Parathyroid adenoma (tissue), 2 donors: ENCODE measurements at regions not wholly inside any gene's neighbourhood (a gene's known extent, or its start where the extent isn't known, plus 50 kb on each side); places are given as distances from the start of the nearest gene placed in this dataset.

Experiments
- H2AFZ ChIP-seq: fragments of 300-600 bp; sonication (generic); one replicate; pipeline ENCODE4 v1.7.0; 2017; ENCODE audit warnings: antibody characterized with exemption, mild to moderate bottlenecking
- H3K27ac ChIP-seq: fragments of 300-600 bp; sonication (generic); one replicate; pipeline ENCODE4 v1.7.0; 2017
- H3K27me3 ChIP-seq: fragments of 300-600 bp; sonication (generic); one replicate; pipeline ENCODE4 v1.7.0; 2017; ENCODE audit warnings: low read length; ENCODE audit not compliant: control insufficient read depth, insufficient read depth
- H3K36me3 ChIP-seq: fragments of 300-600 bp; sonication (generic); one replicate; pipeline ENCODE4 v1.7.0; 2017; ENCODE audit warnings: low read length; ENCODE audit not compliant: control insufficient read depth, insufficient read depth
- H3K4me1 ChIP-seq: fragments of 300-600 bp; sonication (generic); one replicate; pipeline ENCODE4 v1.7.0; 2017; ENCODE audit warnings: control low read depth
- H3K4me2 ChIP-seq: fragments of 300-600 bp; sonication (generic); one replicate; pipeline ENCODE4 v1.7.0; 2017; ENCODE audit warnings: low read length
- H3K4me3 ChIP-seq: fragments of 300-600 bp; sonication (generic); one replicate; pipeline ENCODE4 v1.7.0; 2017; ENCODE audit warnings: low read depth, low read length
- H3K79me2 ChIP-seq: fragments of 300-600 bp; sonication (generic); one replicate; pipeline ENCODE4 v1.7.0; 2017; ENCODE audit warnings: control low read depth
- H3K9ac ChIP-seq: fragments of 300-600 bp; sonication (generic); one replicate; pipeline ENCODE4 v1.7.0; 2017; ENCODE audit warnings: mild to moderate bottlenecking
- H3K9me3 ChIP-seq: fragments of 300-600 bp; sonication (generic); one replicate; pipeline ENCODE4 v1.7.0; 2017; ENCODE audit warnings: low read length; ENCODE audit not compliant: control insufficient read depth
- TF ChIP-seq, protein P1 (sequence below): fragments of 300-600 bp; sonication (generic); IDR thresholded peaks from one replicate; pipeline ENCODE4 v1.7.0; 2017; ENCODE audit warnings: antibody characterized with exemption, mild to moderate bottlenecking
- donor health status: primary hyperparathyroidism.

DNA sequence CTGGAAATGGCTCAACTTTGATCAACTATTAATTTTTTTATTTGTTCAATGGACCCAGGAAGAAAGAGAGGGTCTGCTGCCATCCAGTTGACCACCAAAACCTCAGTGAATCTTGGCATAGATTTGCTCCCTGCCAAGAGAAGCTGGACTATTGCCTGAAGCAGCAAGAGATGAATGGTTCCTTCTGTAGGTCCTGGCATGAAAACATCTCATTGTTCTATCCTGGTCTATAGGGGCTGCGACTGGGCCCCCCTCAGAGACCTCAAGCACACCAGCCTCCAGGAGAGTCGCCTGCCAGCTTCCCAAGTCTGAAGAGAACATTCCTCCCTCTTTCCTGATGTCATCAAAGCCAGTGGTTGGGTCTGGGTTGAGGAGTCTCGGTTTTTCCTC, 204.9 kb downstream of the TMX1 start:
- no peaks in the 10 kb centered on the region for H3K4me1 ChIP-seq
- H2AFZ ChIP-seq, result no peak overlapping the region
- no peaks in the 10 kb centered on the region for H3K79me2 ChIP-seq
- H3K4me3 ChIP-seq, result no peak overlapping the region
- H3K27me3 ChIP-seq, result no peaks in the 10 kb centered on the region
- no peaks in the 10 kb centered on the region for H3K9me3 ChIP-seq
- H3K4me2 ChIP-seq, result no peak overlapping the region
- TF ChIP-seq, protein P1, sequence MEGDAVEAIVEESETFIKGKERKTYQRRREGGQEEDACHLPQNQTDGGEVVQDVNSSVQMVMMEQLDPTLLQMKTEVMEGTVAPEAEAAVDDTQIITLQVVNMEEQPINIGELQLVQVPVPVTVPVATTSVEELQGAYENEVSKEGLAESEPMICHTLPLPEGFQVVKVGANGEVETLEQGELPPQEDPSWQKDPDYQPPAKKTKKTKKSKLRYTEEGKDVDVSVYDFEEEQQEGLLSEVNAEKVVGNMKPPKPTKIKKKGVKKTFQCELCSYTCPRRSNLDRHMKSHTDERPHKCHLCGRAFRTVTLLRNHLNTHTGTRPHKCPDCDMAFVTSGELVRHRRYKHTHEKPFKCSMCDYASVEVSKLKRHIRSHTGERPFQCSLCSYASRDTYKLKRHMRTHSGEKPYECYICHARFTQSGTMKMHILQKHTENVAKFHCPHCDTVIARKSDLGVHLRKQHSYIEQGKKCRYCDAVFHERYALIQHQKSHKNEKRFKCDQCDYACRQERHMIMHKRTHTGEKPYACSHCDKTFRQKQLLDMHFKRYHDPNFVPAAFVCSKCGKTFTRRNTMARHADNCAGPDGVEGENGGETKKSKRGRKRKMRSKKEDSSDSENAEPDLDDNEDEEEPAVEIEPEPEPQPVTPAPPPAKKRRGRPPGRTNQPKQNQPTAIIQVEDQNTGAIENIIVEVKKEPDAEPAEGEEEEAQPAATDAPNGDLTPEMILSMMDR, result no peak
- no peak overlapping the region for H3K27ac ChIP-seq
- H3K36me3 ChIP-seq, result no peaks in the 10 kb centered on the region
- H3K9ac ChIP-seq, result no peak overlapping the region

DNA sequence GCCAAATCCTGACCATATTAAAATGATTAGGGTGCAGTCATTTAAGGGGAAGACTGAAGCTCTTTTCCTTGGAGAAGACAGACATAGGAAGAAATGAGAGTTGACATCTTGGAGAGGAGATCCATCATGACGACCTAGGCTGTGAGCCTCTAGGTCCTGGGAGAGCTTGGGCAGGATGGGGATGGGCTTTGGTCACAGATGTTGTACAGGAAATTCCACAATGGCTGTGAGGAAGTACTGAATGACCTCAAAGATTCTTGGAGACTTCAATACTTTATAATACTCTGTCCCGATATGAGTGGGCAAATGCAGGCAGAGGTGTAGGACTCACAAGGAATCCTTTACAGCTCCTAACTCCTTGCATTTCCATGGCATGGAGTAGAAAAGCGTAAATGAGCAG, 204.9 kb upstream of the FRMD6 start:
- Histone ChIP-seq H3K27ac (no peak overlapping the region), H3K4me2 (no peak overlapping the region), H2AFZ (no peak overlapping the region), H3K9me3 (no peaks in the 10 kb centered on the region), H3K4me3 (no peak overlapping the region), H3K27me3 (no peaks in the 10 kb centered on the region), H3K79me2 (no peaks in the 10 kb centered on the region), H3K4me1 (no peaks in the 10 kb centered on the region), H3K36me3 (no peaks in the 10 kb centered on the region), H3K9ac (no peak overlapping the region)
- TF ChIP-seq, protein P1, result no peak

DNA sequence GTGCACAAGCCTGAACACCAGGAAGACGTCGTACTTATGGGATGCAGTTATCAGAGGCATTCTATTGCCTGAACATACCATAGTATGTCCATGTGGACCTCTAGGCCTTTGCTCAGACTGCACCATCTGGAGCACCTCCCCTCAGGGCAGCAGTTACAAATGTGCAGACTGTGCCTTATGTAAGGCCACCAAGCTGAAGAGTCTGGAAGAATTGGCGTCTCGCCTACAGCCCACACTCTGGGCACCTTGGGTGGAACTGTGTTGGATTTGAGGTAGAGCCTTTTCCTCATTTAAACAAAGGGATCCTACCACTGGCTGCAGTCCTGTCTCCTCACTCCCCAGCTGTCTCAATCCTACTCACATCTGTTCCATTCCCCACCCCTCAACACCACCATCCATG, 204.3 kb upstream of the FRMD6 start:
- TF ChIP-seq, protein P1, result no peak
- Histone ChIP-seq H3K9ac (no peak overlapping the region), H3K4me3 (no peak overlapping the region), H3K4me2 (no peak overlapping the region), H2AFZ (no peak overlapping the region), H3K36me3 (no peaks in the 10 kb centered on the region), H3K4me1 (no peaks in the 10 kb centered on the region), H3K79me2 (no peaks in the 10 kb centered on the region), H3K27me3 (no peaks in the 10 kb centered on the region), H3K9me3 (no peaks in the 10 kb centered on the region), H3K27ac (no peak overlapping the region)

DNA sequence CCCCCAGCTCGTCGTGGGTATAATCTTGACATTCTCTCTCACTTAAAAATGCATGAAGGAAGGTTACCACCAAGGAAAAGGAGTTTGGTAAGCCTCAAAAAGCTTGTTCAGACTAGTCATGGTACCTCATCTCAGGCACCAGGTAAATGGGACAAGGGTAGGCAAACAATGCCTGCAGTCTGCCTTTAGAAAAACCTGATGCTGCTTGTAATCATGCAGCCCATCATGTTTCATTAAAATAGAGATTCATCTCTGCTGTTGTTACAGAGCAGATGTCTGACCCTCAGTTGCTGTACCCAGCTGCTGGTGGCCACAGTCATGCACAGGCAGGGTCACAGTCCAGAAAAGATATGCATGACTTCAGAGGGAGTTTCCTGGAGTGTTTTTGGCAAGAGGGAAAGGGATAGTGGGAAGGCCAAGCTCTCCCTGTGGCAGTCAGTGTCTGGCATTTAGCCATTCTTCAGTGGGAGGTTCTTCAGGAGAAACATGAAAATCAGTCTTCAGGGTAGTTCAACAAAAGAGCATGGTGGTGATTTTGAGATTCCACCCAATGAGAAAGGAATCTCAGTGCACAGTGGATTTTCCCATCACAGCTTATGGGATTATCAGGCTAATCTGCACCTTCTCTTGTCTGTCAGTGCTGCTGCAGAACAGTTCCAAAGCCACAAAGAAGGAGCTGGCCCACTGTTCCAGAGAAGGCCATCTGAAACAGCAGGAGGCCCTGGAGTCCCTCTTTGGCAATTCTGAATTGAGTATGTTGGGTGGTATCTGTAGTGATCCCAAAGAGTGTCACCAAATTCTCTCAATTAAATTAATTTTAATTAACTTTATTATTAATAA, 202.7 kb upstream of the FRMD6 start:
- H2AFZ ChIP-seq, result no peak overlapping the region
- no peak overlapping the region for H3K4me2 ChIP-seq
- TF ChIP-seq, protein P1, result no peak
- no peaks in the 10 kb centered on the region for H3K27me3 ChIP-seq
- no peaks in the 10 kb centered on the region for H3K79me2 ChIP-seq
- no peak overlapping the region for H3K27ac ChIP-seq
- no peaks in the 10 kb centered on the region for H3K9me3 ChIP-seq
- no peaks in the 10 kb centered on the region for H3K4me1 ChIP-seq
- H3K36me3 ChIP-seq, result no peaks in the 10 kb centered on the region
- H3K4me3 ChIP-seq, result no peak overlapping the region
- H3K9ac ChIP-seq, result no peak overlapping the region

DNA sequence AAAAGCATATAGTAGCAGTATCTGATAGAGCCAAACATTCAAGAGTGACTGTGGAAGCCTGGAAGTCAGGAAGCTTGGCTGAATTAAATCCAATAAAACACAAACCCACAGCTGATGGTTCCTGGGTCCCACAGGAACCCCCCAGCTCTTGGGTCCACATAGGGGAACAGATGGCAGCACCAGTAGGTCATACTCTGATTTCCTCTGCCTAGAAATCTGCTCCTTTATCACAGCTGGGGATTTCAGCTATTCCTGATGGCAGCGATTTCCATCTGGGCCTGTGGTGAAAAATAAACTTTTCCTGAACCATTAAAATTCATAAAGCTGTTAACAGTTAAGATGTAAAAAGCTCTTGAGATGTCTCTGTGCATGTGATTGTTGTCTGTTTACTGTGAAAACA, 202.0 kb upstream of the FRMD6 start:
- no peaks in the 10 kb centered on the region for H3K9me3 ChIP-seq
- H3K36me3 ChIP-seq, result no peaks in the 10 kb centered on the region
- TF ChIP-seq, protein P1, result no peak
- H3K4me3 ChIP-seq, result no peak overlapping the region
- no peak overlapping the region for H3K9ac ChIP-seq
- no peaks in the 10 kb centered on the region for H3K4me1 ChIP-seq
- H2AFZ ChIP-seq, result no peak overlapping the region
- H3K27ac ChIP-seq, result no peak overlapping the region
- no peaks in the 10 kb centered on the region for H3K27me3 ChIP-seq
- no peak overlapping the region for H3K4me2 ChIP-seq
- H3K79me2 ChIP-seq, result no peaks in the 10 kb centered on the region
